ENCODE measurements at regions not wholly inside any gene's neighbourhood (a gene's known extent, or its start where the extent isn't known, plus 50 kb on each side); places are given as distances from the start of the nearest gene placed in this dataset.
A peak's percentile ranks its signal among the peaks of the same experiment; 100 is the strongest.

- H3K27me3 ChIP-seq (replicated peaks; ENCODE audit: insufficient read depth, low read depth, low read length, poor library complexity): no peaks in the 10 kb centered on the region
- no TSS peak for BruUV-seq (replicated peaks)
- H3K36me3 ChIP-seq (ENCODE audit: insufficient read depth, low read length, poor library complexity, severe bottlenecking): no peaks in the 10 kb centered on the region
- TF ChIP-seq EZH2 (IDR thresholded peaks at IDR 0.05; ENCODE audit: borderline replicate concordance, low read depth, low read length, poor library complexity, severe bottlenecking) (no peak), CTCF (conservative IDR thresholded peaks at IDR 0.05; ENCODE audit: low read depth, low read length) (no peak)
- H3K4me1 ChIP-seq (ENCODE audit: insufficient read depth, low read length, poor library complexity, severe bottlenecking): no peaks in the 10 kb centered on the region
- H3K27ac ChIP-seq (ENCODE audit: low read depth, low read length, poor library complexity, severe bottlenecking): no peak overlapping the region
- H3K9me3 ChIP-seq (ENCODE audit: low read depth, low read length, poor library complexity, severe bottlenecking): no peaks in the 10 kb centered on the region
- ChIA-PET POLR2A (ENCODE audit: low non-redundant PET) (no interaction called here), CTCF (no interaction called here)
- no peak overlapping the region for H3K4me3 ChIP-seq (ENCODE audit: low read depth, low read length, poor library complexity, severe bottlenecking)
- peak; percentile 0 for DNase-seq (ENCODE audit: low spot score)
- intact Hi-C loops (cut with micrococcal nuclease; ENCODE audit: unreplicated experiment): no loop called here
Measured at GRCh38 chr4:97367878-97368277, 775.4 kb downstream of the STPG2 start.

GRCh38 chr4:97370568-97370967 is 772.7 kb downstream of the STPG2 start:
- DNase-seq (ENCODE audit: low spot score): peak; percentile 14
- no peak overlapping the region for H3K27ac ChIP-seq (ENCODE audit: low read depth, low read length, poor library complexity, severe bottlenecking)
- ChIA-PET CTCF (no interaction called here), POLR2A (ENCODE audit: low non-redundant PET) (no interaction called here)
- H3K36me3 ChIP-seq (ENCODE audit: insufficient read depth, low read length, poor library complexity, severe bottlenecking): no peaks in the 10 kb centered on the region
- TF ChIP-seq CTCF (conservative IDR thresholded peaks at IDR 0.05; ENCODE audit: low read depth, low read length) (no peak), EZH2 (IDR thresholded peaks at IDR 0.05; ENCODE audit: borderline replicate concordance, low read depth, low read length, poor library complexity, severe bottlenecking) (no peak)
- intact Hi-C loops (cut with micrococcal nuclease; ENCODE audit: unreplicated experiment): no loop called here
- BruUV-seq (replicated peaks): no TSS peak
- no peaks in the 10 kb centered on the region for H3K9me3 ChIP-seq (ENCODE audit: low read depth, low read length, poor library complexity, severe bottlenecking)
- no peak overlapping the region for H3K4me3 ChIP-seq (ENCODE audit: low read depth, low read length, poor library complexity, severe bottlenecking)
- no peaks in the 10 kb centered on the region for H3K27me3 ChIP-seq (replicated peaks; ENCODE audit: insufficient read depth, low read depth, low read length, poor library complexity)
- H3K4me1 ChIP-seq (ENCODE audit: insufficient read depth, low read length, poor library complexity, severe bottlenecking): no peaks in the 10 kb centered on the region

GRCh38 chr4:97374526-97374925 is 768.8 kb downstream of the STPG2 start:
- ChIA-PET POLR2A (ENCODE audit: low non-redundant PET) (no interaction called here), CTCF (no interaction called here)
- Histone ChIP-seq H3K27ac (ENCODE audit: low read depth, low read length, poor library complexity, severe bottlenecking) (no peak overlapping the region), H3K27me3 (replicated peaks; ENCODE audit: insufficient read depth, low read depth, low read length, poor library complexity) (no peaks in the 10 kb centered on the region), H3K36me3 (ENCODE audit: insufficient read depth, low read length, poor library complexity, severe bottlenecking) (no peaks in the 10 kb centered on the region), H3K4me3 (ENCODE audit: low read depth, low read length, poor library complexity, severe bottlenecking) (no peak overlapping the region), H3K9me3 (ENCODE audit: low read depth, low read length, poor library complexity, severe bottlenecking) (no peaks in the 10 kb centered on the region), H3K4me1 (ENCODE audit: insufficient read depth, low read length, poor library complexity, severe bottlenecking) (no peaks in the 10 kb centered on the region)
- no peak for DNase-seq (ENCODE audit: low spot score)
- TF ChIP-seq EZH2 (IDR thresholded peaks at IDR 0.05; ENCODE audit: borderline replicate concordance, low read depth, low read length, poor library complexity, severe bottlenecking): no peak
- no peak for TF ChIP-seq CTCF (conservative IDR thresholded peaks at IDR 0.05; ENCODE audit: low read depth, low read length)
- intact Hi-C loops (cut with micrococcal nuclease; ENCODE audit: unreplicated experiment): no loop called here
- no TSS peak for BruUV-seq (replicated peaks)

All from A673 (cell line).